ENCODE measurements at regions not wholly inside any gene's neighbourhood (a gene's known extent, or its start where the extent isn't known, plus 50 kb on each side); places are given as distances from the start of the nearest gene placed in this dataset. TPM values are rescaled to one million over a fixed set of nuclear protein-coding genes. Genes with fewer than 3 reads are reported as not detected.

Small RNA genes lying in the stretch of these regions (small RNA-seq; reads per million reads assigned to genes)
- gene MIR583 = 0.63 reads per million
- not detected for gene RNU6-524P
